ENCODE measurements at regions not wholly inside any gene's neighbourhood (a gene's known extent, or its start where the extent isn't known, plus 50 kb on each side); places are given as distances from the start of the nearest gene placed in this dataset.

DNA sequence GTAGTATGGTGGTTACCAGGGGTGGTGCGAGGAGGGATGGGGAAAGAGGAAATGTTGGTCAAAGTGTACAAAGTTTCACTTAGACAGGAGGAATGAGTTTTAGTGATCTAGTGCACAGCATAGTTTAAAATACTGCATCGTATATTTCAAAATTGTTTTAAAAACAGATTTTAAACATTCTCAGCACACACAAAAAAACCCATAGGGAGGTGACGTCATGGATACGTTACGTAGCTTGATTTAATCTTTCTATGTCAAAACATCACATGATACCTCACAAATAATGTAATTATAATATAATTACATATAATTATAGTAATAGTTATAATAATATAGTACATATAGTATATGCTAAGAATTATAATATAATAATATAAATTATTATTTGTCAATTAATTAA is 614.2 kb downstream of the TMEM114 start:
- no peak for TF ChIP-seq CTCF (IDR thresholded peaks at IDR 0.05)
- no peaks in the 10 kb centered on the region for H3K9me3 ChIP-seq
- no peaks in the 10 kb centered on the region for H3K27me3 ChIP-seq (ENCODE audit: low read depth)
- ATAC-seq (no peak), DNase-seq (no peak)
- H3K4me1 ChIP-seq: no peaks in the 10 kb centered on the region
- H3K4me3 ChIP-seq: no peak overlapping the region
- H3K36me3 ChIP-seq: no peaks in the 10 kb centered on the region
- no peak overlapping the region for H3K27ac ChIP-seq
- intact Hi-C loops (cut with DNase I): no loop called here

GRCh38 chr16:7967996-7968509 is 622.3 kb downstream of the TMEM114 start:
- DNase-seq: no peak
- Histone ChIP-seq H3K27ac (no peak overlapping the region), H3K27me3 (ENCODE audit: low read depth) (no peaks in the 10 kb centered on the region), H3K9me3 (no peaks in the 10 kb centered on the region), H3K36me3 (no peaks in the 10 kb centered on the region), H3K4me1 (no peaks in the 10 kb centered on the region), H3K4me3 (no peak overlapping the region)
- no peak for TF ChIP-seq CTCF (IDR thresholded peaks at IDR 0.05)
- intact Hi-C loops (cut with DNase I): no loop called here
- no peak for ATAC-seq

DNA sequence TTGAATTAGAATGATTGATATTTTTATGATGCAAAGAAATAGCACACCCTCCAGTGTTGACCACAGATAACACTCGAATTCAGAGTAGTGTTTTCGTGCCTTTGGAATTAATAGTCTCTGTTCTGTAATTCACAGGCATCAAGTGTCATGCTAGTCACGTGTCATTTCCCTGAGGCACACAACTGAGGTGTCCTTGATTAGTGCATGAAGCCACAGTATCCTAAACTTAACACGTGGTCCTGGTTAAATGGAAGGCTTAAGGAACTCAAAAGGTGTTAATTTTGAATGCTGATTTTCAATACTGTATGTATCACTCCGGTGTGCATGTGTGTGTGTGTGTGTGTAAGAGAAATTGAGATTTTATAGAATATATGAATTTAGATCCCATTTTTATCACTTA is 625.6 kb downstream of the TMEM114 start:
- Histone ChIP-seq H3K9me3 (no peaks in the 10 kb centered on the region), H3K4me1 (no peaks in the 10 kb centered on the region), H3K4me3 (no peak overlapping the region), H3K36me3 (no peaks in the 10 kb centered on the region), H3K27me3 (ENCODE audit: low read depth) (no peaks in the 10 kb centered on the region), H3K27ac (no peak overlapping the region)
- no peak for TF ChIP-seq CTCF (IDR thresholded peaks at IDR 0.05)
- intact Hi-C loops (cut with DNase I): no loop called here
- DNase-seq: no peak
- ATAC-seq: no peak

DNA sequence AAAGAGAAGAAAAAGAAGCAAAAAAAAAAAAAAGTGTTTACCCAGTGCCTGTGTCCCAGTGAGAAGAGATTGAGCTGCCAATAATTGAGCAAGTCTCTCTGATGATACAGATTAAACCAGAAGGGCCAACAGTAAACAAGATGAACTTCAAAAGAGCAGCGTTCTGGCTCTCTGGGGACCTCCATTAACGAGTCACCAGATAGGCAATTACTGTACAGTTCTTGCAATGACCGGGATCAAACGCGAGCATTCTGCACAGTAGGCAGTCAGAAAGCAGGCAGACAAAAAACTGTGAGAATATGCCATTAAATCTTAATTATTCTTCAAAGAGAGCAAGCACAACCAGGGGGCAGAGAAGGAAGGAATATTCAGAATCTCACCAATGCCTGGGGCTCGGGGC is 626.1 kb downstream of the TMEM114 start:
- DNase-seq (no peak), ATAC-seq (no peak)
- H3K4me3 ChIP-seq: no peak overlapping the region
- H3K4me1 ChIP-seq: no peaks in the 10 kb centered on the region
- intact Hi-C loops (cut with DNase I): no loop called here
- no peak for TF ChIP-seq CTCF (IDR thresholded peaks at IDR 0.05)
- H3K27me3 ChIP-seq (ENCODE audit: low read depth): no peaks in the 10 kb centered on the region
- H3K9me3 ChIP-seq: no peaks in the 10 kb centered on the region
- H3K27ac ChIP-seq: no peak overlapping the region
- no peaks in the 10 kb centered on the region for H3K36me3 ChIP-seq

DNA sequence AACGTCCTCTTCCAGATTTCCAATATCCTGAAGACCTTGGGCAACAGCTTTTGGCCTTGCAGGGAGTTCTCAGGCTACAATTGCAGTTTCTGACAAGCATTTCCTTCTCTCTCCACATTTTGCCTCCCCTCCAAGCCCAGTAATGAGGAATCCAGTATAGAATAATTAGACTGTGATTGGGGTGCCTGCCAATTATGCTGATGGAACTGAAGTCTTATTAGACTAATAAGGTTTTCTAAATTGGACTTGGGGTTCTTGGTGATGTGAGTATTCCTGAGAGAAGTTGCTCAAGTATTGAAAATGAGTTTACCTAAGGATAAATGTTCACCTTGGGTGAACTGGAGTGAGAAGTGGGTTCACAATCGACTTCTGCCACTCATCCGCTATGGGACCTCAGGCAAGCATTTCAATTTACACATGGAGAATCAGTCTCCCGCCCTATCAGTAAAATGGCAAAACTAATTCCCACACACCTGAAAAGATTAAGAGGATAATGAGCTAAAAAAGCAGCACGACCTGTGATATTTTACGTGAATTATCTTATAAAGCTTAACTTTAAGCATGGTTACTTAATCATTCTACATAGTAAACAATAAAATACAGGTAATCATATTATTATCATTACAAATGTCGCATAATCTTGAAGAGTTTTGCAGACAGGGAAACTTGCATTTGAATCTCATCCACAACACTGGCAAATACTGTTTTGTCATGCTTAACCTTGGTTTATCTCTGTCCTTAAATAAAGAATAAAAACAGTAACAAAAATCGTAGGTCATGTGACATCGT is 628.0 kb downstream of the TMEM114 start:
- intact Hi-C loops (cut with DNase I): no loop called here
- Histone ChIP-seq H3K9me3 (no peaks in the 10 kb centered on the region), H3K4me3 (no peak overlapping the region), H3K36me3 (no peaks in the 10 kb centered on the region), H3K27me3 (ENCODE audit: low read depth) (no peaks in the 10 kb centered on the region), H3K27ac (no peak overlapping the region), H3K4me1 (no peaks in the 10 kb centered on the region)
- no peak for TF ChIP-seq CTCF (IDR thresholded peaks at IDR 0.05)
- DNase-seq: no peak
- ATAC-seq: no peak
